ENCODE measurements at regions not wholly inside any gene's neighbourhood (a gene's known extent, or its start where the extent isn't known, plus 50 kb on each side); places are given as distances from the start of the nearest gene placed in this dataset.

DNA sequence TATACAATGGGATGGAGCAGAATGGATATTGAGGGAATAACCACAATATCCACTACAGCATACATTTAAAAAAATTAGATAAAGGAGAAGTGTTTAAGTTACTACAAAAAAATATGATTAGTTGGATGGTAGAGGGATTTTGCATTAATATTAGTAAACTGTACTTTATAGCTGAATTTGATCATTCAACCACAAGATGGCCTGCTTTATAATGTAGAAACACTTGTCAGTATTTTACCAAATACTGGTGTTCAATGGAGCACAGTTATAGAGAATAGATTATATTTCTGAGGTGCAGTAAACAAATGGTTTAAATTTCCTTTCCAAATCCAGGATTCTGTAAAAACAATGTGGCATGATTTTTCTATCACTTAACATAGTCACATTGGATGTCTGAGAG is 818.8 kb upstream of the CHORDC1 start:
- no peak overlapping the region for H3K27ac ChIP-seq (ENCODE audit: low read length)
- no peak overlapping the region for H3K9ac ChIP-seq (ENCODE audit: low read length)
- no peak overlapping the region for H2AFZ ChIP-seq (ENCODE audit: low read length)
- no peaks in the 10 kb centered on the region for H3F3A ChIP-seq (ENCODE audit: insufficient read depth, low read length)
- no peaks in the 10 kb centered on the region for H3K27me3 ChIP-seq (replicated peaks; ENCODE audit: insufficient read depth, low read length)
- no peaks in the 10 kb centered on the region for H4K20me1 ChIP-seq (ENCODE audit: insufficient read depth, low read length)
- TF ChIP-seq, protein P1, sequence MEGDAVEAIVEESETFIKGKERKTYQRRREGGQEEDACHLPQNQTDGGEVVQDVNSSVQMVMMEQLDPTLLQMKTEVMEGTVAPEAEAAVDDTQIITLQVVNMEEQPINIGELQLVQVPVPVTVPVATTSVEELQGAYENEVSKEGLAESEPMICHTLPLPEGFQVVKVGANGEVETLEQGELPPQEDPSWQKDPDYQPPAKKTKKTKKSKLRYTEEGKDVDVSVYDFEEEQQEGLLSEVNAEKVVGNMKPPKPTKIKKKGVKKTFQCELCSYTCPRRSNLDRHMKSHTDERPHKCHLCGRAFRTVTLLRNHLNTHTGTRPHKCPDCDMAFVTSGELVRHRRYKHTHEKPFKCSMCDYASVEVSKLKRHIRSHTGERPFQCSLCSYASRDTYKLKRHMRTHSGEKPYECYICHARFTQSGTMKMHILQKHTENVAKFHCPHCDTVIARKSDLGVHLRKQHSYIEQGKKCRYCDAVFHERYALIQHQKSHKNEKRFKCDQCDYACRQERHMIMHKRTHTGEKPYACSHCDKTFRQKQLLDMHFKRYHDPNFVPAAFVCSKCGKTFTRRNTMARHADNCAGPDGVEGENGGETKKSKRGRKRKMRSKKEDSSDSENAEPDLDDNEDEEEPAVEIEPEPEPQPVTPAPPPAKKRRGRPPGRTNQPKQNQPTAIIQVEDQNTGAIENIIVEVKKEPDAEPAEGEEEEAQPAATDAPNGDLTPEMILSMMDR (IDR thresholded peaks at IDR 0.05; ENCODE audit: low read length): no peak
- no peak for TF ChIP-seq EZH2phosphoT487 (IDR thresholded peaks at IDR 0.05; ENCODE audit: low read length)
- TF ChIP-seq EZH2 (optimal IDR thresholded peaks at IDR 0.05; ENCODE audit: low read depth, low read length): no peak
- no peaks in the 10 kb centered on the region for H3K9me2 ChIP-seq (replicated peaks; ENCODE audit: insufficient read depth, low read length)
- H3K4me3 ChIP-seq (ENCODE audit: low read length): no peak overlapping the region
- H3K79me2 ChIP-seq (ENCODE audit: low read length): no peaks in the 10 kb centered on the region
- H3K9me3 ChIP-seq (replicated peaks; ENCODE audit: insufficient read depth, low read length): no peaks in the 10 kb centered on the region
- no peak overlapping the region for H3K4me2 ChIP-seq (ENCODE audit: low read depth, low read length)
- H3K4me1 ChIP-seq (ENCODE audit: low read length): no peaks in the 10 kb centered on the region
- DNase-seq: no peak
- no peaks in the 10 kb centered on the region for H3K36me3 ChIP-seq (replicated peaks; ENCODE audit: insufficient read depth, low read length)

DNA sequence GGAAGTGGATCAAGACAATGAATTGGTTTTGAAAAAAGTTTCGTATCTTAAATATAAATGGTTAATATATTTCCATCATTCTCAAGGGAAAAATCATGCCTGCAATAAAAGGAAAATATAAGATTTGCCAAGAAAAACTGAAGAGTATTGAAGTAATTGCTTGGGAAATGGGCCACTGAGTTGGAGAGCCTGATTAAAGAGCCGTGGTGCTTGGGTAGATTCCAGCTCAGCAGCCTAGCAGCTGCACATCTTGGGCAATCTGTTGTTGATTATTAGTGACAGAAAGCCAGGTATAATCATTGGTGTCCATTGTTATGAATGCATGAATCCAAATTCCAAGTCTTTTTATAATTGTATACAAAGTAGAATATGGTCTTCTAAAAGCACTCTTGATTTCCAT is 800.9 kb upstream of the CHORDC1 start:
- Histone ChIP-seq H3K9me2 (replicated peaks; ENCODE audit: insufficient read depth, low read length) (no peaks in the 10 kb centered on the region), H3K4me3 (ENCODE audit: low read length) (no peak overlapping the region), H3F3A (ENCODE audit: insufficient read depth, low read length) (no peaks in the 10 kb centered on the region), H3K9ac (ENCODE audit: low read length) (no peak overlapping the region), H4K20me1 (ENCODE audit: insufficient read depth, low read length) (no peaks in the 10 kb centered on the region), H2AFZ (ENCODE audit: low read length) (no peak overlapping the region), H3K9me3 (replicated peaks; ENCODE audit: insufficient read depth, low read length) (no peaks in the 10 kb centered on the region), H3K4me2 (ENCODE audit: low read depth, low read length) (no peak overlapping the region), H3K79me2 (ENCODE audit: low read length) (no peaks in the 10 kb centered on the region), H3K4me1 (ENCODE audit: low read length) (no peaks in the 10 kb centered on the region), H3K36me3 (replicated peaks; ENCODE audit: insufficient read depth, low read length) (no peaks in the 10 kb centered on the region), H3K27ac (ENCODE audit: low read length) (no peak overlapping the region), H3K27me3 (replicated peaks; ENCODE audit: insufficient read depth, low read length) (no peaks in the 10 kb centered on the region)
- DNase-seq: no peak
- TF ChIP-seq EZH2phosphoT487 (IDR thresholded peaks at IDR 0.05; ENCODE audit: low read length) (no peak), EZH2 (optimal IDR thresholded peaks at IDR 0.05; ENCODE audit: low read depth, low read length) (no peak)
- TF ChIP-seq, protein P1 (IDR thresholded peaks at IDR 0.05; ENCODE audit: low read length): no peak

DNA sequence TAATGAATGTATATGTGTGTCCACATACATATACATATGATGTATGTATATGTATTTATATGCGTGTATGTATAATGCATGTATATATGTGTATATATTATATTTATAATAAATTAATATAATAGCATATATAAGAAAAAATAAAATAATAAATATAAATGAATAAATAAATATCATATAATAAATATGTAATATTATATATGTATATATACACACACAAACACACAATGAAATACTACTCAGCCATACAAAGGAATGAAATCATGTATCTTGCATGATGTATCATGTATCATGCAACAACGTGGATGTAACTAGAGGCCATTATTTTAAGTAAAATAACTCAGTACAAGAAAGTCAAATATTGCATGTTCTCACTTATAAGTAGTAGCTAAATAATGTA is 788.7 kb upstream of the CHORDC1 start:
- Histone ChIP-seq H3K4me2 (ENCODE audit: low read depth, low read length) (no peak overlapping the region), H3K9me2 (replicated peaks; ENCODE audit: insufficient read depth, low read length) (no peaks in the 10 kb centered on the region), H3K79me2 (ENCODE audit: low read length) (no peaks in the 10 kb centered on the region), H3K9ac (ENCODE audit: low read length) (no peak overlapping the region), H3K27ac (ENCODE audit: low read length) (no peak overlapping the region), H3K4me1 (ENCODE audit: low read length) (no peaks in the 10 kb centered on the region), H3K27me3 (replicated peaks; ENCODE audit: insufficient read depth, low read length) (no peaks in the 10 kb centered on the region), H3K4me3 (ENCODE audit: low read length) (no peak overlapping the region), H3F3A (ENCODE audit: insufficient read depth, low read length) (no peaks in the 10 kb centered on the region), H3K36me3 (replicated peaks; ENCODE audit: insufficient read depth, low read length) (no peaks in the 10 kb centered on the region), H2AFZ (ENCODE audit: low read length) (no peak overlapping the region), H3K9me3 (replicated peaks; ENCODE audit: insufficient read depth, low read length) (no peaks in the 10 kb centered on the region), H4K20me1 (ENCODE audit: insufficient read depth, low read length) (no peaks in the 10 kb centered on the region)
- DNase-seq: no peak
- no peak for TF ChIP-seq EZH2phosphoT487 (IDR thresholded peaks at IDR 0.05; ENCODE audit: low read length)
- TF ChIP-seq, protein P1 (IDR thresholded peaks at IDR 0.05; ENCODE audit: low read length): no peak
- no peak for TF ChIP-seq EZH2 (optimal IDR thresholded peaks at IDR 0.05; ENCODE audit: low read depth, low read length)
